ENCODE measurements at regions not wholly inside any gene's neighbourhood (a gene's known extent, or its start where the extent isn't known, plus 50 kb on each side); places are given as distances from the start of the nearest gene placed in this dataset.

- TF ChIP-seq CTCF (IDR thresholded peaks at IDR 0.05) (peak in 2 of 6 experiments; percentile 25 to 29), POLR2A (IDR thresholded peaks at IDR 0.05) (no peak)
Measured at GRCh38 chr2:10985260-10985659, 73.5 kb downstream of the KCNF1 start.

All from thyroid gland (tissue), 4 donors.